B cell (primary cell): ENCODE measurements at regions not wholly inside any gene's neighbourhood (a gene's known extent, or its start where the extent isn't known, plus 50 kb on each side); places are given as distances from the start of the nearest gene placed in this dataset.

Experiments
- CTCF ChIP-seq: fragments of 200-600 bp; IDR thresholded peaks from one replicate; pipeline ENCODE4 v1.8.0; 2022; ENCODE audit warnings: antibody characterized with exemption, mild to moderate bottlenecking
- EZH2 ChIP-seq: IDR thresholded peaks from 2 replicates; pipeline ENCODE4 v1.6.1; 2012; ENCODE audit warnings: borderline replicate concordance, low read depth, mild to moderate bottlenecking, moderate library complexity, low read length; ENCODE audit not compliant: insufficient read depth, poor library complexity, severe bottlenecking

GRCh38 chr1:186512698-186513457, 52.0 kb upstream of the PDC start:
- TF ChIP-seq CTCF (no peak), EZH2 (no peak)
